ENCODE measurements at regions not wholly inside any gene's neighbourhood (a gene's known extent, or its start where the extent isn't known, plus 50 kb on each side); places are given as distances from the start of the nearest gene placed in this dataset.
"Not testable (repeated sequence)": the region's sequence is repeated elsewhere in the genome, so short reads cannot be mapped to it uniquely, and the experiment has no call there.

DNA sequence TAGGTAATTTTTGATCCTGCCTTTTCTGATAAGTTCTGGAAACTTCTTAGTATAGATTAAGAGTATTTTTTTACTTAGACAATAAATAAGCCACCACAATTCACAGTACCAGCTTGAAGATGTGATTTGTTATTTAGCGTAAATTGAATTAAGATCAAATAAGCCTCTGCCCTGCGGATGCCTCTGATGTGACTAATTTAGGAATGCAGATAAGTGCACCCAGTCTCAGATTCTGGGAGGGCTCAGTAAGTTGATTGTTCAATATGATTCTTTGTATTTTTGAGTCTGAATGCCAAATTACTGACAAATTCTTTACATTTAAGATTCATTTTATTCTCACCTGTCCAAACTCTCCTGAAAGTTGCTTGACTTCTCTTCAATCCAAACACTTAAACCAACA lies 147.5 kb downstream of the THBS2 start:
- Mint-ChIP-seq H3K9me3 (ENCODE audit: unreplicated experiment) (no peaks in the 10 kb centered on the region), H3K4me3 (ENCODE audit: unreplicated experiment) (no peak overlapping the region), H3K27me3 (ENCODE audit: unreplicated experiment) (peaks cover 1% of the 10 kb centered on the region), H3K4me1 (ENCODE audit: low read depth, unreplicated experiment) (no peaks in the 10 kb centered on the region), H3K27ac (ENCODE audit: unreplicated experiment) (no peak overlapping the region), H3K36me3 (ENCODE audit: unreplicated experiment) (peaks cover 14% of the 10 kb centered on the region)
- no peak for TF ChIP-seq CTCF (IDR thresholded peaks at IDR 0.05; ENCODE audit: partially characterized antibody, unreplicated experiment)
- DNase-seq, result no peak

DNA sequence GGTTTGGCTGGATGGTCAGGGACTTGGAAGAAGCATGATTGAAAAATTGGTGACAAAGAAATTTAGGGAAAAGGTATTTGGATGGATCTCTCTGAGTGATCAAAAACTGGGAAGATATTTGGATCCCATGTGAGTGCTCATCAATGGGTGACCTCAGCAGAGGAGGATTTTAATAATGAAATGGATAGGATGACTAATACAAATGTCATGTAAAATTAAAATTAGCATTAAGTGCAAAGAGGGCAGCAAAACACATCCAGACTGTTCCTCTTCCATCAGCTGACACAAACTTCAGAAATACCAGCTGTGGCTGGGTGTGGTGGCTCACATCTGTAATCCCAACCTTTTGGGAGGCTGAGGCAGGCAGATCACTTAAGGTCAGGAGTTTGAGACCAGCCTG lies 151.7 kb downstream of the THBS2 start:
- Mint-ChIP-seq H3K9me3 (ENCODE audit: unreplicated experiment) (peaks cover 2% of the 10 kb centered on the region), H3K4me1 (ENCODE audit: low read depth, unreplicated experiment) (no peaks in the 10 kb centered on the region), H3K27me3 (ENCODE audit: unreplicated experiment) (no peaks in the 10 kb centered on the region), H3K4me3 (ENCODE audit: unreplicated experiment) (no peak overlapping the region), H3K36me3 (ENCODE audit: unreplicated experiment) (peaks cover 4% of the 10 kb centered on the region), H3K27ac (ENCODE audit: unreplicated experiment) (no peak overlapping the region)
- DNase-seq, result no peak
- TF ChIP-seq CTCF (IDR thresholded peaks at IDR 0.05; ENCODE audit: partially characterized antibody, unreplicated experiment), result no peak

DNA sequence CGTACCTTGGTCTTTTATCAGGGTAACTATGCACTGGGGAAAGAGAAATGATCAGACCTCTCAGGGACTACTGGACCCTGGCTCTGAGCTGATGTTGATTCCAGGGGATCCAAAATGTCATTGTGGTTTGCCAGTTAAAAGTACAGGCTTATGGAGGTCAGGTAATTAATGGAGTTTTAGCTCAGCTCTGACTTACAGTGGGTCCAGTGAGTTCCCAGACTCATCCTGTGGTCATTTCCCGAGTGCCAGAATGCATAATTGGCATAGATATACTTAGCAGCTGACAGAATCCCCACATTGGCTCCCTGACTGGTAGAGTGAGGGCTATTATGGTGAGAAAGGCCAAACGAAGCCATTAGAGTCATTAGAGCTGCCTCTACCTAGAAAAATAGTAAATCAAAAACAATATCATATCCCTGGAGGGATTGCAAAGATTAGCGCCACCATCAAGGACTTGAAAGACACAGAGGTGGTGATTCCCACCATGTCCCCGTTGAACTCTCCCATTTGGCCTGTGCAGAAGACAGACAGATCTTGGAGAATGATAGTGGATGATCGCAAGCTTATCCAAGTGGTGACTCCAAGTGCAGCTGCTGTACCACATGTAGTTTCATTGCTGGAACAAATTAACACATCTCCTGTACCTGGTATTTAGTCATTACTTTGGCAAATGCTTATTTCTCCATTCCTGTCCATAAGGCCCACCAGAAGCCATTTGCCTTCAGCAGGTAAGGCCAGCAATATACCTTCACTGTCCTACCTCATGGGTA lies 152.4 kb downstream of the THBS2 start:
- H3K27ac Mint-ChIP-seq (ENCODE audit: unreplicated experiment), result no peak overlapping the region
- H3K4me1 Mint-ChIP-seq (ENCODE audit: low read depth, unreplicated experiment), result no peaks in the 10 kb centered on the region
- no peak for TF ChIP-seq CTCF (IDR thresholded peaks at IDR 0.05; ENCODE audit: partially characterized antibody, unreplicated experiment)
- H3K4me3 Mint-ChIP-seq (ENCODE audit: unreplicated experiment), result no peak overlapping the region
- DNase-seq, result no peak
- peaks cover 2% of the 10 kb centered on the region for H3K9me3 Mint-ChIP-seq (ENCODE audit: unreplicated experiment)
- H3K27me3 Mint-ChIP-seq (ENCODE audit: unreplicated experiment), result no peaks in the 10 kb centered on the region
- peaks cover 4% of the 10 kb centered on the region for H3K36me3 Mint-ChIP-seq (ENCODE audit: unreplicated experiment)

- H3K36me3 Mint-ChIP-seq (ENCODE audit: unreplicated experiment), result peaks cover 8% of the 10 kb centered on the region
- no peaks in the 10 kb centered on the region for H3K27me3 Mint-ChIP-seq (ENCODE audit: unreplicated experiment)
- H3K27ac Mint-ChIP-seq (ENCODE audit: unreplicated experiment), result no peak overlapping the region
- H3K4me1 Mint-ChIP-seq (ENCODE audit: low read depth, unreplicated experiment), result no peaks in the 10 kb centered on the region
- peaks cover 5% of the 10 kb centered on the region for H3K9me3 Mint-ChIP-seq (ENCODE audit: unreplicated experiment)
- no peak overlapping the region for H3K4me3 Mint-ChIP-seq (ENCODE audit: unreplicated experiment)
- TF ChIP-seq CTCF (IDR thresholded peaks at IDR 0.05; ENCODE audit: partially characterized antibody, unreplicated experiment), result no peak
- DNase-seq, result no peak
Observed at GRCh38 chr6:169099411-169100202, 154.0 kb downstream of the THBS2 start.

GRCh38 chr6:169098651-169099050 lies 155.0 kb downstream of the THBS2 start:
- not testable (repeated sequence) for H3K4me1 Mint-ChIP-seq (ENCODE audit: low read depth, unreplicated experiment); DNase-seq; H3K4me3 Mint-ChIP-seq (ENCODE audit: unreplicated experiment); H3K36me3 Mint-ChIP-seq (ENCODE audit: unreplicated experiment); H3K9me3 Mint-ChIP-seq (ENCODE audit: unreplicated experiment); H3K27ac Mint-ChIP-seq (ENCODE audit: unreplicated experiment); H3K27me3 Mint-ChIP-seq (ENCODE audit: unreplicated experiment)
